SU-DHL-6 (cell line): ENCODE measurements at regions not wholly inside any gene's neighbourhood (a gene's known extent, or its start where the extent isn't known, plus 50 kb on each side); places are given as distances from the start of the nearest gene placed in this dataset.

Experiments
- EZH2phosphoT487 ChIP-seq: fragments of 200-600 bp; sonication (generic), shearing (Covaris generic); conservative IDR thresholded peaks from 2 replicates; pipeline ENCODE4 v1.6.1; 2018; ENCODE audit warnings: mild to moderate bottlenecking, antibody characterized with exemption, low read length, moderate library complexity, mixed read lengths
- TF ChIP-seq, protein P1 (sequence below): fragments of 200-600 bp; sonication (generic); IDR thresholded peaks from one replicate; pipeline ENCODE4 v1.5.1; 2017; ENCODE audit warnings: antibody characterized with exemption, mild to moderate bottlenecking, low read length, moderate library complexity; ENCODE audit not compliant: insufficient read depth, poor library complexity, severe bottlenecking

DNA sequence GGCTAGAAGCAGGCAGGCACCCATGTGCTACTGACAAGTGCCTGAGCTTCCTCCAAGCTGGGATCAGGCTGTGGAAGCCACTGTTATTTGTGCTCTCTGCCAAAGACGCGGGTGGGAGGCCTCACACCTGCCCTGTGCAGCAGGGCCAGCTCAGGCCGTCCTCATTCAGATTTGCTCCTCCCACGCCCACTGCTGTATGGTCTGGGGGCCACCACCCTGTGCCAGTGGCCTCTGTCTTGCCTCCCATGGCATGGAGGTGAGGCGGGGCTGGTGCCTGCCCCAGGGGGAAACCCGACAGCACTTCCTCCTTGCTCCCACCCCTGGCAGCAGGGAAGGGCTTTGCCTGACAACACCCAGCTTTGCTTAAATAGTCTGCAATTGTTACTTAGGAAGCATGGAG lies 356.5 kb upstream of the CDH8 start:
- TF ChIP-seq, protein P1, sequence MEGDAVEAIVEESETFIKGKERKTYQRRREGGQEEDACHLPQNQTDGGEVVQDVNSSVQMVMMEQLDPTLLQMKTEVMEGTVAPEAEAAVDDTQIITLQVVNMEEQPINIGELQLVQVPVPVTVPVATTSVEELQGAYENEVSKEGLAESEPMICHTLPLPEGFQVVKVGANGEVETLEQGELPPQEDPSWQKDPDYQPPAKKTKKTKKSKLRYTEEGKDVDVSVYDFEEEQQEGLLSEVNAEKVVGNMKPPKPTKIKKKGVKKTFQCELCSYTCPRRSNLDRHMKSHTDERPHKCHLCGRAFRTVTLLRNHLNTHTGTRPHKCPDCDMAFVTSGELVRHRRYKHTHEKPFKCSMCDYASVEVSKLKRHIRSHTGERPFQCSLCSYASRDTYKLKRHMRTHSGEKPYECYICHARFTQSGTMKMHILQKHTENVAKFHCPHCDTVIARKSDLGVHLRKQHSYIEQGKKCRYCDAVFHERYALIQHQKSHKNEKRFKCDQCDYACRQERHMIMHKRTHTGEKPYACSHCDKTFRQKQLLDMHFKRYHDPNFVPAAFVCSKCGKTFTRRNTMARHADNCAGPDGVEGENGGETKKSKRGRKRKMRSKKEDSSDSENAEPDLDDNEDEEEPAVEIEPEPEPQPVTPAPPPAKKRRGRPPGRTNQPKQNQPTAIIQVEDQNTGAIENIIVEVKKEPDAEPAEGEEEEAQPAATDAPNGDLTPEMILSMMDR = no peak
- no peak for TF ChIP-seq EZH2phosphoT487
